ENCODE measurements at regions not wholly inside any gene's neighbourhood (a gene's known extent, or its start where the extent isn't known, plus 50 kb on each side); places are given as distances from the start of the nearest gene placed in this dataset.

- H3K36me3 Mint-ChIP-seq, result no peaks in the 10 kb centered on the region
- H3K27me3 ChIP-seq (ENCODE audit: control insufficient read depth, insufficient read depth, low read length), result no peaks in the 10 kb centered on the region
- no peak overlapping the region for H3K27ac Mint-ChIP-seq
- ATAC-seq (ENCODE audit: low read depth in 2 of 2) (no peak), DNase-seq (peak in 1 of 3 donors; percentile 1)
- H3K9me3 Mint-ChIP-seq, result peaks cover 0 to 3% (median 0%) of the 10 kb centered on the region in 7 donors
- H3K4me3 Mint-ChIP-seq, result peak overlapping the region in 1 of 4 donors; percentile 36
- no peaks in the 10 kb centered on the region for H3K36me3 ChIP-seq (ENCODE audit: control insufficient read depth, insufficient read depth, low read length)
- no peak overlapping the region for H3K4me3 ChIP-seq (ENCODE audit: low read depth, low read length)
- H3K4me1 Mint-ChIP-seq, result no peaks in the 10 kb centered on the region
- no peaks in the 10 kb centered on the region for H3K9me3 ChIP-seq (ENCODE audit: control insufficient read depth in 2 of 2, low read length in 2 of 2)
- H3K27me3 Mint-ChIP-seq, result no peaks in the 10 kb centered on the region
- no peaks in the 10 kb centered on the region for H3K4me1 ChIP-seq (ENCODE audit: control insufficient read depth, insufficient read depth, low read length, poor library complexity, severe bottlenecking)
- no peak overlapping the region for H3K27ac ChIP-seq (ENCODE audit: insufficient read depth, low read length, poor library complexity, severe bottlenecking)
These were observed 131.9 kb downstream of the NPR3 start for GRCh38 chr5:32842813-32843530.

DNA sequence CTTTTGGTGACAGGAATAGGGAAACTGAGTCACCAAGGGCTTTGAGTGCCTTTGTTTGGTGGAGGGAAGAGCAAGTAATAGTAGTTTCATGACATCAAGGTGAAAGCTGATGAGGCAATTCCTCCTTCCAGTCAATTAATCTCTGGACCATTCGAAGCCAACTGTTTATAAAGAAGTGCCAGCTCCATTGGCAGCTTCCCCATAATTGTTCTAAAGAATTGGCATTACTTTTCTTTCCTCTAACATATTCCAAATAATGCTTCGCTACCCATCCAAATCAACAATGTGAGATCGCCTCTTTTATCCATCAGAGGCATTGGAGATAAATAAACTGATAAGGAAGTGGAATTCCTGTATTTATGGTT, 132.4 kb downstream of the NPR3 start:
- Mint-ChIP-seq H3K27ac (no peak overlapping the region), H3K36me3 (no peaks in the 10 kb centered on the region), H3K9me3 (peaks cover 0 to 3% (median 0%) of the 10 kb centered on the region in 7 donors)

DNA sequence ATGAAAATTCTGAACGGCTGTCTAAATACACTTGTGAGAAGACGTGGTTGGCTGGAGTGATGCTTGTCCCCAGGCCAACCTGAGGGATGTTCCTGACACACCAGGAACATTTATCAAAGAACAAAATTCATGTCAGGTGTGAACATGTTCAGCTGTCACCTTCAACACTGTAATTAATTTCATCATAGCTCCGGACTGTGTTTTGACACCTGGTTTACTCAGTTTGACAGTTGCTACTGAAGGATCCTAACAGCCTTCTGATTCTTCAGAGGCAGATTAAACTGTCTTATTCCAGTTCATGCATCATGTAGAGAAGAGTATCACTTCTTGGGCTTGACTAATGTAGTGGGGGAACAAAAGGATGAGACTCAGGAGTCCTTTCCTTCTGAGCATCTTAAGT, 134.1 kb downstream of the NPR3 start:
- Histone ChIP-seq H3K36me3 (ENCODE audit: control insufficient read depth, insufficient read depth, low read length) (no peaks in the 10 kb centered on the region), H3K4me3 (ENCODE audit: low read depth, low read length) (no peak overlapping the region), H3K9me3 (ENCODE audit: control insufficient read depth in 2 of 2, low read length in 2 of 2) (no peaks in the 10 kb centered on the region), H3K4me1 (ENCODE audit: control insufficient read depth, insufficient read depth, low read length, poor library complexity, severe bottlenecking) (no peaks in the 10 kb centered on the region), H3K27ac (ENCODE audit: insufficient read depth, low read length, poor library complexity, severe bottlenecking) (no peak overlapping the region), H3K27me3 (ENCODE audit: control insufficient read depth, insufficient read depth, low read length) (no peaks in the 10 kb centered on the region)
- peaks cover 0 to 3% (median 0%) of the 10 kb centered on the region in 7 donors for H3K9me3 Mint-ChIP-seq
- no peaks in the 10 kb centered on the region for H3K27me3 Mint-ChIP-seq
- ATAC-seq (ENCODE audit: low read depth in 2 of 2) (no peak), DNase-seq (no peak)
- no peaks in the 10 kb centered on the region for H3K36me3 Mint-ChIP-seq
- H3K27ac Mint-ChIP-seq, result no peak overlapping the region
- no peaks in the 10 kb centered on the region for H3K4me1 Mint-ChIP-seq
- no peak overlapping the region for H3K4me3 Mint-ChIP-seq

More for the DNA sequence above, 132.4 kb downstream of the NPR3 start:
- no peak overlapping the region for H3K27ac ChIP-seq (ENCODE audit: insufficient read depth, low read length, poor library complexity, severe bottlenecking)
- no peaks in the 10 kb centered on the region for H3K4me1 ChIP-seq (ENCODE audit: control insufficient read depth, insufficient read depth, low read length, poor library complexity, severe bottlenecking)
- Mint-ChIP-seq H3K4me1 (no peaks in the 10 kb centered on the region), H3K4me3 (no peak overlapping the region), H3K27me3 (no peaks in the 10 kb centered on the region)
- H3K9me3 ChIP-seq (ENCODE audit: control insufficient read depth in 2 of 2, low read length in 2 of 2), result no peaks in the 10 kb centered on the region
- H3K36me3 ChIP-seq (ENCODE audit: control insufficient read depth, insufficient read depth, low read length), result no peaks in the 10 kb centered on the region
- H3K27me3 ChIP-seq (ENCODE audit: control insufficient read depth, insufficient read depth, low read length), result no peaks in the 10 kb centered on the region
- ATAC-seq (ENCODE audit: low read depth in 2 of 2) (no peak), DNase-seq (no peak)
- no peak overlapping the region for H3K4me3 ChIP-seq (ENCODE audit: low read depth, low read length)

DNA sequence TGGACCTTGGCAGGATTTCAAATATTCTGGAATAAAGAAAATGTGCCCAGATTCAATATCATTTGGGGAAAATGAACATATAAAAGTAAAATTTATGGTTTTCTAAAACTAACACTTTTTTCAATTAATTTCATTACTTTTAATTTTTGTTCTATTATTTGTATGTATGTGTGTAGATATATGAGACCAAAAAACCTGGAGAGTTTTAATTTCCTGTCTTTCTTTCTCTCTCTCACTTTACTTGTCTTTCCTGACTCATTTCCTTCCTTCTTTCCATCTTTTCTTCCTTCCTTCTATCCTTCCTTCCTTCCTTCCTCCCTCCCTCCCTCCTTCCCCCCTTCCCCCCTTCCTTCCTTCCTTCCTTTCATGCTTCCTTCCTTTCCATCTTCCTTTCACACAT, 137.0 kb downstream of the NPR3 start:
- no peaks in the 10 kb centered on the region for H3K4me1 ChIP-seq (ENCODE audit: control insufficient read depth, insufficient read depth, low read length, poor library complexity, severe bottlenecking)
- DNase-seq (no peak), ATAC-seq (ENCODE audit: low read depth in 2 of 2) (no peak)
- Mint-ChIP-seq H3K27me3 (no peaks in the 10 kb centered on the region), H3K4me1 (no peaks in the 10 kb centered on the region), H3K9me3 (peaks cover 0 to 4% (median 0%) of the 10 kb centered on the region in 7 donors), H3K36me3 (no peaks in the 10 kb centered on the region), H3K4me3 (no peak overlapping the region), H3K27ac (no peak overlapping the region)
- no peaks in the 10 kb centered on the region for H3K27me3 ChIP-seq (ENCODE audit: control insufficient read depth, insufficient read depth, low read length)
- no peak overlapping the region for H3K4me3 ChIP-seq (ENCODE audit: low read depth, low read length)
- no peak overlapping the region for H3K27ac ChIP-seq (ENCODE audit: insufficient read depth, low read length, poor library complexity, severe bottlenecking)
- H3K9me3 ChIP-seq (ENCODE audit: control insufficient read depth in 2 of 2, low read length in 2 of 2), result no peaks in the 10 kb centered on the region
- no peaks in the 10 kb centered on the region for H3K36me3 ChIP-seq (ENCODE audit: control insufficient read depth, insufficient read depth, low read length)

- no peak overlapping the region for H3K4me3 ChIP-seq (ENCODE audit: low read depth, low read length)
- H3K9me3 Mint-ChIP-seq, result peaks cover 0 to 4% (median 0%) of the 10 kb centered on the region in 7 donors
- H3K9me3 ChIP-seq (ENCODE audit: control insufficient read depth in 2 of 2, low read length in 2 of 2), result no peaks in the 10 kb centered on the region
- no peaks in the 10 kb centered on the region for H3K27me3 Mint-ChIP-seq
- H3K27ac Mint-ChIP-seq, result no peak overlapping the region
- ATAC-seq (ENCODE audit: low read depth in 2 of 2), result no peak
- no peaks in the 10 kb centered on the region for H3K27me3 ChIP-seq (ENCODE audit: control insufficient read depth, insufficient read depth, low read length)
- H3K4me1 ChIP-seq (ENCODE audit: control insufficient read depth, insufficient read depth, low read length, poor library complexity, severe bottlenecking), result no peaks in the 10 kb centered on the region
- H3K4me3 Mint-ChIP-seq, result no peak overlapping the region
- H3K27ac ChIP-seq (ENCODE audit: insufficient read depth, low read length, poor library complexity, severe bottlenecking), result no peak overlapping the region
- H3K36me3 ChIP-seq (ENCODE audit: control insufficient read depth, insufficient read depth, low read length), result no peaks in the 10 kb centered on the region
- H3K36me3 Mint-ChIP-seq, result no peaks in the 10 kb centered on the region
- no peaks in the 10 kb centered on the region for H3K4me1 Mint-ChIP-seq
- DNase-seq, result no peak
These were observed 137.6 kb downstream of the NPR3 start for GRCh38 chr5:32848681-32849080.

DNA sequence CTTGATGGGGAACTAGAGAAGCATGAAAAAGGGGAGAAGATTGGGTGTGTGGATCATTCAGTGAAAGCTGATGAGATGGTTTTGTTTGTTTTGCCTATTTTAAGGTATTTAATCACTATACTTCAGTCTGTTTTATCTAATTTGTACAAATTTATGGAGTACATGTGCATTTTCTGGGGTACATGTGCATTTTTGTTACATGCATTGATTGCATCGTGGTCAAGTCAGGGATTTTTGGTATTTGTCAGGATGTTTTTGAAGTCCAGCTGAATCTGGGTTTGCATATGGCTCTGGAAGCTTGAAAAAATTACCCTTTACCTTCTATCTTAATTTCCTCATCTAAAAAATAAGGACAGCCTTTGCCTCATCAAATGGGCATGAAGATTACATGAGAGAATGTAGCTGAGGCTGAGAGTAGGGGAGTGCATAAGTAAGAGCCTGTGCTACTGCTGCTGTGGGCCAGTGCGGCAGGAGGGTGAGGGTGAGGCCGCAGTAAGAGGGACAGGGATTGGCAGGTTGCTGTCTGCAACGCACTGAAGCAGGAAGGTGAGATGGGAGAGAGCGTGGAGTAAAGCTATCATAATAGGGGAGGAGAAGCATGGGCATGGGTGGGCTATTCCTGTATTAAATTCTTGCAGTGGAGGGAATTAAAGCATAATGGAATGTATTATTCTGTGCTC, 139.8 kb downstream of the NPR3 start:
- no peak overlapping the region for H3K27ac ChIP-seq (ENCODE audit: insufficient read depth, low read length, poor library complexity, severe bottlenecking)
- H3K27me3 ChIP-seq (ENCODE audit: control insufficient read depth, insufficient read depth, low read length), result no peaks in the 10 kb centered on the region
- no peak for ATAC-seq (ENCODE audit: low read depth in 2 of 2)
- no peaks in the 10 kb centered on the region for H3K36me3 Mint-ChIP-seq
- no peak overlapping the region for H3K27ac Mint-ChIP-seq
- H3K4me3 ChIP-seq (ENCODE audit: low read depth, low read length), result no peak overlapping the region
- peaks cover 0 to 8% (median 0%) of the 10 kb centered on the region in 7 donors for H3K9me3 Mint-ChIP-seq
- H3K9me3 ChIP-seq (ENCODE audit: control insufficient read depth in 2 of 2, low read length in 2 of 2), result no peaks in the 10 kb centered on the region
- no peaks in the 10 kb centered on the region for H3K4me1 Mint-ChIP-seq
- DNase-seq, result no peak
- H3K4me3 Mint-ChIP-seq, result no peak overlapping the region
- H3K27me3 Mint-ChIP-seq, result no peaks in the 10 kb centered on the region
- no peaks in the 10 kb centered on the region for H3K36me3 ChIP-seq (ENCODE audit: control insufficient read depth, insufficient read depth, low read length)
- no peaks in the 10 kb centered on the region for H3K4me1 ChIP-seq (ENCODE audit: control insufficient read depth, insufficient read depth, low read length, poor library complexity, severe bottlenecking)

GRCh38 chr5:32851559-32852173, 140.5 kb downstream of the NPR3 start:
- Mint-ChIP-seq H3K4me3 (no peak overlapping the region), H3K4me1 (no peaks in the 10 kb centered on the region), H3K9me3 (peaks cover 0 to 6% (median 0%) of the 10 kb centered on the region in 7 donors)

More at GRCh38 chr5:32851559-32852173, 140.5 kb downstream of the NPR3 start:
- Histone ChIP-seq H3K27me3 (ENCODE audit: control insufficient read depth, insufficient read depth, low read length) (no peaks in the 10 kb centered on the region), H3K36me3 (ENCODE audit: control insufficient read depth, insufficient read depth, low read length) (no peaks in the 10 kb centered on the region), H3K4me3 (ENCODE audit: low read depth, low read length) (no peak overlapping the region), H3K27ac (ENCODE audit: insufficient read depth, low read length, poor library complexity, severe bottlenecking) (no peak overlapping the region), H3K9me3 (ENCODE audit: control insufficient read depth in 2 of 2, low read length in 2 of 2) (no peaks in the 10 kb centered on the region), H3K4me1 (ENCODE audit: control insufficient read depth, insufficient read depth, low read length, poor library complexity, severe bottlenecking) (no peaks in the 10 kb centered on the region)
- ATAC-seq (ENCODE audit: low read depth in 2 of 2) (no peak), DNase-seq (no peak)
- Mint-ChIP-seq H3K36me3 (no peaks in the 10 kb centered on the region), H3K27ac (no peak overlapping the region), H3K27me3 (no peaks in the 10 kb centered on the region)
